ENCODE measurements at regions not wholly inside any gene's neighbourhood (a gene's known extent, or its start where the extent isn't known, plus 50 kb on each side); places are given as distances from the start of the nearest gene placed in this dataset.

DNA sequence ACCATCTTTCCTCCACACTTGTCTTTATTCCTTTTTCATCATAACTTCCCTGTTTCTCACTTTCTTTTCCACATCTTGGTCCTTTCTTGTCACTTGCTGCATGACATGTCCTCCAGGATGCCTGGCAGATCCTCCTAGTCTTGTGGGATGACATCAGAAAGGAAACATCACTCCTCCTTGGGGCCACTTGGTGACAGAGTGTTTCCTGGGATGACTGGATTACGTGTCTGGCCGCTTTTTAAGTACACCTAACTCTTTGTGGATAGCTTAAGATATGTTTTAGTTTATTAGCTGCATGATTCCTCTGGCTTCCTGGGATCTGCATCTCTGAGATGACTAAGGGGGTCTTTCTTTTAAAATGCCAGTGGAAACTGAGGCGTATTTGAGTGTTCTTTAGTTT, 363.5 kb upstream of the FRG2C start:
- TF ChIP-seq, protein P1, sequence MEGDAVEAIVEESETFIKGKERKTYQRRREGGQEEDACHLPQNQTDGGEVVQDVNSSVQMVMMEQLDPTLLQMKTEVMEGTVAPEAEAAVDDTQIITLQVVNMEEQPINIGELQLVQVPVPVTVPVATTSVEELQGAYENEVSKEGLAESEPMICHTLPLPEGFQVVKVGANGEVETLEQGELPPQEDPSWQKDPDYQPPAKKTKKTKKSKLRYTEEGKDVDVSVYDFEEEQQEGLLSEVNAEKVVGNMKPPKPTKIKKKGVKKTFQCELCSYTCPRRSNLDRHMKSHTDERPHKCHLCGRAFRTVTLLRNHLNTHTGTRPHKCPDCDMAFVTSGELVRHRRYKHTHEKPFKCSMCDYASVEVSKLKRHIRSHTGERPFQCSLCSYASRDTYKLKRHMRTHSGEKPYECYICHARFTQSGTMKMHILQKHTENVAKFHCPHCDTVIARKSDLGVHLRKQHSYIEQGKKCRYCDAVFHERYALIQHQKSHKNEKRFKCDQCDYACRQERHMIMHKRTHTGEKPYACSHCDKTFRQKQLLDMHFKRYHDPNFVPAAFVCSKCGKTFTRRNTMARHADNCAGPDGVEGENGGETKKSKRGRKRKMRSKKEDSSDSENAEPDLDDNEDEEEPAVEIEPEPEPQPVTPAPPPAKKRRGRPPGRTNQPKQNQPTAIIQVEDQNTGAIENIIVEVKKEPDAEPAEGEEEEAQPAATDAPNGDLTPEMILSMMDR (conservative IDR thresholded peaks at IDR 0.05; ENCODE audit: low read length): no peak
- TF ChIP-seq EZH2phosphoT487 (IDR thresholded peaks at IDR 0.05; ENCODE audit: borderline replicate concordance, low read depth, low read length): no peak
